Mesenchymal stem cell (in vitro differentiated cells and primary cell): ENCODE measurements at regions not wholly inside any gene's neighbourhood (a gene's known extent, or its start where the extent isn't known, plus 50 kb on each side); places are given as distances from the start of the nearest gene placed in this dataset.

Source experiments
- DNase-seq: peaks from one replicate; pipeline ENCODE4 v3.0.0-alpha.2; 2013
- H2AFZ ChIP-seq: one replicate; pipeline ENCODE4 v1.6.1; 2013; ENCODE audit warnings: low read depth, mild to moderate bottlenecking, control low read depth, inconsistent platforms, low read length, moderate library complexity
- H2AK5ac ChIP-seq: 2 replicates; pipeline ENCODE4 v1.6.1; 2013; ENCODE audit warnings: low read length, moderate library complexity, mild to moderate bottlenecking, inconsistent platforms; ENCODE audit not compliant: severe bottlenecking
- H2BK120ac ChIP-seq: one replicate; pipeline ENCODE4 v1.6.1; 2013; ENCODE audit warnings: low read depth, mild to moderate bottlenecking, inconsistent platforms, low read length, moderate library complexity
- H2BK12ac ChIP-seq, 2 experiments: one replicate each; pipeline ENCODE4 v1.6.1; 2013; ENCODE audit warnings: inconsistent platforms in 2 of 2, low read length in 2 of 2, mild to moderate bottlenecking in 2 of 2, moderate library complexity in 2 of 2, control low read depth in 1 of 2
- H2BK15ac ChIP-seq: one replicate; pipeline ENCODE4 v1.6.1; 2013; ENCODE audit warnings: mild to moderate bottlenecking, low read depth, inconsistent platforms; ENCODE audit not compliant: poor library complexity, severe bottlenecking
- H2BK5ac ChIP-seq: 2 replicates; pipeline ENCODE4 v1.6.1; 2013; ENCODE audit warnings: low read depth, mild to moderate bottlenecking, low read length, control low read depth, inconsistent platforms; ENCODE audit not compliant: poor library complexity, severe bottlenecking
- H3K14ac ChIP-seq, 2 experiments: one replicate each; pipeline ENCODE4 v1.6.1; 2013; ENCODE audit warnings: inconsistent platforms in 2 of 2, low read length in 2 of 2, control low read depth in 1 of 2, mild to moderate bottlenecking in 1 of 2, moderate library complexity in 1 of 2
- H3K18ac ChIP-seq, 2 experiments: one replicate each; pipeline ENCODE4 v1.6.1; 2013; ENCODE audit warnings: inconsistent platforms in 2 of 2, low read length in 2 of 2, control low read depth in 1 of 2, low read depth in 1 of 2, mild to moderate bottlenecking in 1 of 2
- H3K23ac ChIP-seq, 2 experiments: one replicate each; pipeline ENCODE4 v1.6.1; 2013; ENCODE audit warnings: inconsistent platforms in 2 of 2, low read length in 2 of 2, mild to moderate bottlenecking in 2 of 2, moderate library complexity in 2 of 2, control low read depth in 1 of 2
- H3K27ac ChIP-seq: 2 replicates; pipeline ENCODE4 v1.5.1; 2013; ENCODE audit warnings: mild to moderate bottlenecking, moderate library complexity, low read length, control low read depth, inconsistent platforms; ENCODE audit not compliant: poor library complexity, severe bottlenecking
- H3K27me3 ChIP-seq, 2 experiments: 2 replicates each; pipeline versions ENCODE4 v1.6.1 to v1.7.0; 2013; ENCODE audit warnings: low read length in 2 of 2, mild to moderate bottlenecking in 2 of 2, moderate library complexity in 2 of 2, control low read depth in 1 of 2, inconsistent platforms in 1 of 2; ENCODE audit not compliant: control insufficient read depth in 1 of 2, insufficient read depth in 1 of 2
- H3K36me3 ChIP-seq, 2 experiments: 2 replicates each; pipeline versions ENCODE4 v1.6.1 to v1.7.0; 2013; ENCODE audit warnings: low read length in 2 of 2, control low read depth in 1 of 2, inconsistent platforms in 1 of 2, low read depth in 1 of 2, mild to moderate bottlenecking in 1 of 2; ENCODE audit not compliant: insufficient read depth in 2 of 2, control insufficient read depth in 1 of 2
- H3K4ac ChIP-seq, 2 experiments: one replicate each; pipeline ENCODE4 v1.6.1; 2013; ENCODE audit warnings: inconsistent platforms in 2 of 2, low read length in 2 of 2, mild to moderate bottlenecking in 2 of 2, moderate library complexity in 2 of 2, control low read depth in 1 of 2, low read depth in 1 of 2
- H3K4me1 ChIP-seq: 2 replicates; pipeline ENCODE4 v1.6.1; 2013; ENCODE audit warnings: low read depth, low read length, control low read depth; ENCODE audit not compliant: control insufficient read depth, insufficient read depth
- H3K4me2 ChIP-seq: 2 replicates; pipeline ENCODE4 v1.6.1; 2013; ENCODE audit warnings: low read length, mild to moderate bottlenecking, inconsistent platforms; ENCODE audit not compliant: poor library complexity, severe bottlenecking
- H3K4me3 ChIP-seq, 2 experiments: 2 replicates each; pipeline versions ENCODE4 v1.5.1 to v1.7.0; 2013; ENCODE audit warnings: low read length in 2 of 2, mild to moderate bottlenecking in 2 of 2, control low read depth in 1 of 2, low read depth in 1 of 2; ENCODE audit not compliant: insufficient read depth in 1 of 2
- H3K79me1 ChIP-seq: replicated peaks from 2 replicates; pipeline ENCODE4 v1.6.1; 2013; ENCODE audit warnings: mild to moderate bottlenecking, control low read depth, low read length, inconsistent platforms; ENCODE audit not compliant: poor library complexity, severe bottlenecking
- H3K9ac ChIP-seq: 2 replicates; pipeline ENCODE4 v1.7.0; 2013; ENCODE audit warnings: mild to moderate bottlenecking, low read length, moderate library complexity
- H3K9me3 ChIP-seq: 2 replicates; pipeline ENCODE4 v1.7.0; 2013; ENCODE audit warnings: mild to moderate bottlenecking, low read length; ENCODE audit not compliant: control insufficient read depth
- H4K8ac ChIP-seq: one replicate; pipeline ENCODE4 v1.6.1; 2013; ENCODE audit warnings: inconsistent platforms, mild to moderate bottlenecking, low read length, moderate library complexity
- H4K91ac ChIP-seq: one replicate; pipeline ENCODE4 v1.6.1; 2013; ENCODE audit warnings: mild to moderate bottlenecking, low read length, inconsistent platforms
- WGBS: methylation state at CpG from one replicate; pipeline ENCODE4 v1.1.7; 2013; ENCODE audit warnings: mixed read lengths; 5-methylcytosine and 5-hydroxymethylcytosine counted together

GRCh38 chr15:62362144-62362543 is 197.1 kb upstream of the C2CD4B start:
- 91% methylated on average over 19 of the region's 20 CpGs for WGBS
- peak overlapping the region in 1 of 2 experiments; percentile 44 for H3K14ac ChIP-seq
- H3K36me3 ChIP-seq = no peaks in the 10 kb centered on the region
- peak overlapping the region in 1 of 2 experiments; percentile 50 for H3K23ac ChIP-seq
- H3K4me3 ChIP-seq = no peak overlapping the region
- no peak overlapping the region for H3K27ac ChIP-seq
- peaks cover 0 to 23% of the 10 kb centered on the region in 2 experiments for H3K27me3 ChIP-seq
- no peak overlapping the region for H2BK12ac ChIP-seq
- H3K4me1 ChIP-seq = peaks cover 2% of the 10 kb centered on the region
- no peak for DNase-seq
- no peak overlapping the region for H3K18ac ChIP-seq
- no peak overlapping the region for H2BK15ac ChIP-seq
- no peaks in the 10 kb centered on the region for H3K9me3 ChIP-seq
- no peak overlapping the region for H2BK5ac ChIP-seq
- no peak overlapping the region for H4K91ac ChIP-seq
- H3K4me2 ChIP-seq = peak overlapping the region; percentile 15
- H2AFZ ChIP-seq = no peak overlapping the region
- no peak overlapping the region for H2AK5ac ChIP-seq
- H4K8ac ChIP-seq = no peak overlapping the region
- H3K9ac ChIP-seq = peak overlapping the region; percentile 14
- H3K79me1 ChIP-seq = no peaks in the 10 kb centered on the region
- no peak overlapping the region for H2BK120ac ChIP-seq
- no peak overlapping the region for H3K4ac ChIP-seq

- H3K4me1 ChIP-seq = peaks cover 2% of the 10 kb centered on the region
- H2AFZ ChIP-seq = no peak overlapping the region
- H4K8ac ChIP-seq = no peak overlapping the region
- H3K4me2 ChIP-seq = no peak overlapping the region
- no peak overlapping the region for H2BK12ac ChIP-seq
- peak; percentile 43 for DNase-seq
- H3K14ac ChIP-seq = no peak overlapping the region
- H3K27ac ChIP-seq = no peak overlapping the region
- no peak overlapping the region for H4K91ac ChIP-seq
- peak overlapping the region; percentile 75 for H3K9ac ChIP-seq
- no peak overlapping the region for H3K23ac ChIP-seq
- WGBS = 86% methylated on average over 1 of the region's 5 CpGs
- H2AK5ac ChIP-seq = no peak overlapping the region
- peaks cover 0 to 23% of the 10 kb centered on the region in 2 experiments for H3K27me3 ChIP-seq
- H2BK120ac ChIP-seq = no peak overlapping the region
- no peak overlapping the region for H3K4me3 ChIP-seq
- no peaks in the 10 kb centered on the region for H3K79me1 ChIP-seq
- H2BK5ac ChIP-seq = no peak overlapping the region
- no peaks in the 10 kb centered on the region for H3K9me3 ChIP-seq
- no peak overlapping the region for H3K4ac ChIP-seq
- H2BK15ac ChIP-seq = no peak overlapping the region
- H3K18ac ChIP-seq = no peak overlapping the region
- H3K36me3 ChIP-seq = no peaks in the 10 kb centered on the region
Observed at GRCh38 chr15:62362608-62363007, 197.5 kb upstream of the C2CD4B start.

DNA sequence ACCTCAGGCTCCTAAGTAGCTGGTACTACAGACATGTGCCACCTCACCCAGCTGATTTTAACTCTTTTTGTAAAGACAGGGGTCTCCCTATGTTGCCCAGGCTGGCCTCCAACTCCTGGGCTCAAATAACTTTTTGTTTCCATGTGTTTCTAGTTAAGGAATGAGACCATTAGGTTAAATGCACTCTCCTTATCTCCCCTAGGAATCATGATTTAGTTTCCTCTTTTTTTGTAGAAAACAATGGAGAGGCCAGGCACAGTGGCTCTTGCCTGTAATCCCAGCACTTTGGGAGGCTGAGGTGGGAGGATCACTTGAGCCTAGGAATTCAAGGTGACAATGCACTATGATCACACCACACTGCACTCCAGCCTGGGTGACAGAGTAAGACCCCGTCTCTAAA is 198.8 kb upstream of the C2CD4B start:
- Histone ChIP-seq H3K9ac (no peak overlapping the region), H3K4ac (no peak overlapping the region), H2AFZ (no peak overlapping the region), H3K79me1 (no peaks in the 10 kb centered on the region), H2AK5ac (no peak overlapping the region), H3K4me1 (peaks cover 2% of the 10 kb centered on the region), H3K14ac (no peak overlapping the region), H3K4me3 (no peak overlapping the region), H2BK120ac (no peak overlapping the region), H3K36me3 (no peaks in the 10 kb centered on the region), H4K8ac (no peak overlapping the region), H2BK12ac (no peak overlapping the region), H4K91ac (no peak overlapping the region), H2BK5ac (no peak overlapping the region), H3K4me2 (no peak overlapping the region), H3K27me3 (peaks cover 0 to 19% of the 10 kb centered on the region in 2 experiments), H2BK15ac (no peak overlapping the region), H3K18ac (no peak overlapping the region), H3K9me3 (no peaks in the 10 kb centered on the region), H3K27ac (no peak overlapping the region), H3K23ac (no peak overlapping the region)
- WGBS = no CpG with 5 or more reads among the region's 1 CpG
- DNase-seq = no peak

DNA sequence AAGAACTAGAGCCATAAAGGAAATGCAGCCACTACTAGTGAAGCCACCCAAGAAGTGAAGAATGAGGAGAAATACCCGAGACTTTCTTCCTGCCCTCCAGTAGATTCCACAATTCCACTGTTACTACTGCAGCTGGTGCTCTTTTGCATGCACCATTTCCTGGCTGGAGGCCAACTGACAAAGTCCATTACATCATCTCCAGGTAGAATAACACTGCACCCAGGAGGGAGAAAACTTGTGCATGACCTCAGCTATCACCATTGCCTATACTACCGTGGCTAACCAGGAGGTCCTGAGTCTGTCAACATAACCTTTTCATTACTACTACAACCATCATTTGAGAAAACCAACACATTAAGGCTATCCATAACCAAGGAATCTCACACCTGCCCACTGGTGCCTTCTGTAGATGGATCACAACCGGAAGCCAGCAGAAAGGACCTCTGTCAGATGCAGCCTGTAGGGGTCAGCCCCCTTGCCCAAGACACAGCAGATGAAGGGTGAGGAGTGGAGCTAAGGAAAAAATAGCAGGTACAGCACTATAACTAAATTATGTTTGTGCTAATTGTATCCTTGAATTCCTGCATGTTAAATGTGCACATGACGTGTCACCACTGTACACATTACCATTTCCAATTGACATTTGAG is 200.8 kb upstream of the C2CD4B start:
- H2BK120ac ChIP-seq = no peak overlapping the region
- H3K9me3 ChIP-seq = no peaks in the 10 kb centered on the region
- H3K79me1 ChIP-seq = no peaks in the 10 kb centered on the region
- H3K27ac ChIP-seq = no peak overlapping the region
- H2AFZ ChIP-seq = no peak overlapping the region
- no peak overlapping the region for H2BK5ac ChIP-seq
- no peak overlapping the region for H2BK15ac ChIP-seq
- peaks cover 2% of the 10 kb centered on the region for H3K4me1 ChIP-seq
- H2AK5ac ChIP-seq = no peak overlapping the region
- H3K4me2 ChIP-seq = no peak overlapping the region
- H3K9ac ChIP-seq = no peak overlapping the region
- H4K91ac ChIP-seq = no peak overlapping the region
- H3K14ac ChIP-seq = no peak overlapping the region
- H2BK12ac ChIP-seq = no peak overlapping the region
- no peak for DNase-seq
- H3K36me3 ChIP-seq = no peaks in the 10 kb centered on the region
- H3K4ac ChIP-seq = no peak overlapping the region
- H3K4me3 ChIP-seq = no peak overlapping the region
- H3K27me3 ChIP-seq = peaks cover 0 to 19% of the 10 kb centered on the region in 2 experiments
- 85% methylated on average over 4 of the region's 4 CpGs for WGBS
- H3K23ac ChIP-seq = no peak overlapping the region
- no peak overlapping the region for H3K18ac ChIP-seq
- no peak overlapping the region for H4K8ac ChIP-seq
